Keratinocyte (primary cell): ENCODE measurements at regions not wholly inside any gene's neighbourhood (a gene's known extent, or its start where the extent isn't known, plus 50 kb on each side); places are given as distances from the start of the nearest gene placed in this dataset.

ENCODE experiments used
- DNase-seq: peaks from one replicate; pipeline ENCODE4 v3.0.0-alpha.2; 2011; ENCODE audit warnings: low read depth, missing footprints, low spot score
- FAIRE-seq: peaks from 2 replicates; lab custom pipeline; 2011; peaks lifted over from hg19 to GRCh38; lab: Jason Lieb, UNC
- H2AFZ ChIP-seq: 2 replicates; pipeline ENCODE4 v1.6.0; 2012; ENCODE audit warnings: low read length, control low read depth, inconsistent platforms; ENCODE audit not compliant: control insufficient read depth
- H3K27ac ChIP-seq: 2 replicates; pipeline ENCODE4 v1.5.1; 2011; ENCODE audit warnings: low read length; ENCODE audit not compliant: control insufficient read depth, insufficient read depth
- H3K27me3 ChIP-seq: 3 replicates; pipeline ENCODE4 v1.6.0; 2011; ENCODE audit warnings: low read length; ENCODE audit not compliant: control insufficient read depth, insufficient read depth; ENCODE audit errors: extremely low read depth
- H3K36me3 ChIP-seq, 2 experiments: 2 replicates in 1 of 2; 3 replicates in 1 of 2; pipeline ENCODE4 v1.5.1; 2011; ENCODE audit warnings: low read length in 2 of 2, mild to moderate bottlenecking in 1 of 2; ENCODE audit not compliant: control insufficient read depth in 2 of 2, insufficient read depth in 2 of 2; ENCODE audit errors: extremely low read depth in 1 of 2
- H3K4me1 ChIP-seq: 3 replicates; pipeline ENCODE4 v1.5.1; 2011; ENCODE audit warnings: low read length; ENCODE audit not compliant: control insufficient read depth, insufficient read depth; ENCODE audit errors: extremely low read depth
- H3K4me2 ChIP-seq: 3 replicates; pipeline ENCODE4 v1.6.0; 2011; ENCODE audit warnings: low read depth, low read length; ENCODE audit not compliant: control insufficient read depth, insufficient read depth; ENCODE audit errors: extremely low read depth
- H3K4me3 ChIP-seq, 3 experiments: fragments of 200-600 bp in 1 of 3; sonication (generic) in 1 of 3; 2 replicates in 2 of 3; 3 replicates in 1 of 3; pipeline ENCODE4 v1.5.1; 2011 to 2016; ENCODE audit warnings: low read length in 3 of 3, mild to moderate bottlenecking in 3 of 3, control low read depth in 2 of 3, inconsistent platforms in 1 of 3, low read depth in 1 of 3, mixed read lengths in 1 of 3, mixed run types in 1 of 3, moderate library complexity in 1 of 3; ENCODE audit not compliant: control insufficient read depth in 2 of 3, insufficient read depth in 2 of 3; ENCODE audit errors: extremely low read depth in 1 of 3
- H3K79me2 ChIP-seq: 2 replicates; pipeline ENCODE4 v1.6.0; 2012; ENCODE audit warnings: low read length; ENCODE audit not compliant: control insufficient read depth, insufficient read depth
- H3K9ac ChIP-seq: 3 replicates; pipeline ENCODE4 v1.6.0; 2011; ENCODE audit warnings: low read length; ENCODE audit not compliant: control insufficient read depth, insufficient read depth; ENCODE audit errors: extremely low read depth
- H3K9me1 ChIP-seq: 3 replicates; pipeline ENCODE4 v1.6.0; 2011; ENCODE audit warnings: low read length; ENCODE audit not compliant: control insufficient read depth, insufficient read depth; ENCODE audit errors: extremely low read depth
- H3K9me3 ChIP-seq: 2 replicates; pipeline ENCODE4 v1.5.1; 2012; ENCODE audit warnings: low read depth, low read length; ENCODE audit not compliant: control insufficient read depth
- H4K20me1 ChIP-seq: 3 replicates; pipeline ENCODE4 v1.6.0; 2011; ENCODE audit warnings: low read length; ENCODE audit not compliant: control insufficient read depth, insufficient read depth; ENCODE audit errors: extremely low read depth
- CTCF ChIP-seq, 3 experiments: IDR thresholded peaks in 1 of 3; conservative IDR thresholded peaks in 1 of 3; optimal IDR thresholded peaks in 1 of 3; 2 replicates in 2 of 3; 3 replicates in 1 of 3; pipeline versions ENCODE3 to v1.5.1; 2011; ENCODE audit warnings: low read length in 3 of 3, mild to moderate bottlenecking in 3 of 3, moderate library complexity in 2 of 3, control low read depth in 1 of 3, inconsistent platforms in 1 of 3; ENCODE audit not compliant: insufficient read depth in 2 of 3; ENCODE audit errors: extremely low read depth in 1 of 3
- EZH2 ChIP-seq: IDR thresholded peaks from one replicate; pipeline ENCODE4 v1.6.1; 2012; ENCODE audit warnings: inconsistent platforms, mild to moderate bottlenecking, low read length, moderate library complexity
- dilution Hi-C: fragments of 300-500 bp; cut with MboI; formaldehyde crosslinking; loops from one replicate; pipeline ENCODE4 v1.7.0; 2020; ENCODE audit warnings: low sequenced_read_pairs; ENCODE audit not compliant: extremely low pct_ligation_motif_present

GRCh38 chr10:78335691-78336401 lies 302.2 kb downstream of the RPS24 start:
- Histone ChIP-seq H3K79me2 (no peaks in the 10 kb centered on the region), H3K4me1 (no peaks in the 10 kb centered on the region), H3K27me3 (no peaks in the 10 kb centered on the region), H4K20me1 (no peaks in the 10 kb centered on the region), H2AFZ (no peak overlapping the region), H3K4me3 (no peak overlapping the region), H3K36me3 (no peaks in the 10 kb centered on the region), H3K4me2 (no peak overlapping the region), H3K9me1 (no peaks in the 10 kb centered on the region), H3K9me3 (no peaks in the 10 kb centered on the region), H3K27ac (no peak overlapping the region), H3K9ac (no peak overlapping the region)
- TF ChIP-seq CTCF (optimal IDR thresholded peaks at IDR 0.05 in 1 of 3, IDR thresholded peaks at IDR 0.05 in 1 of 3, conservative IDR thresholded peaks at IDR 0.05 in 1 of 3; ENCODE audit: extremely low read depth in 1 of 3, insufficient read depth in 2 of 3, low read length in 3 of 3) (no peak), EZH2 (no peak)
- FAIRE-seq: no peak
- dilution Hi-C loops: no loop called here
- DNase-seq: no peak

DNA sequence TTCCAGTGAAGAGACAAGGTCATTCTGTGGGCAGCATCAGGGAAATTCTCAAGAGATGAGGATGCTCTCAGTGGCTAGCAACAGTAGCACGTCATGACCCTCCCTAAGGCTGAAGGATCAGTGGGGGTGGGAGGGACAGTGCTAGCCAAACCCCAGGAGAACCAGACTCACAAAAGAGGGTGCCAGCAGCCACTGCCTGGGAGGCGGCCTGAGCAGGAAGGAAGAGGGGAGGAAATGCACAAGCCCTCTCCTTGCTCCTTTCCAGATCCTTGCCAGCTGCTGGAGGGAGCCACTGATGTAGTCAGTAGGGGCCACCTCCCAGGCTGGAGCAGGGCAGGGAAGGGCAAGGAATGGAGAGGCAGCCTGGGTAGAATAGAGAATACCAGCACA lies 302.7 kb downstream of the RPS24 start:
- H3K27ac ChIP-seq: no peak overlapping the region
- no peaks in the 10 kb centered on the region for H3K27me3 ChIP-seq
- dilution Hi-C loops: no loop called here
- no peaks in the 10 kb centered on the region for H3K79me2 ChIP-seq
- H2AFZ ChIP-seq: no peak overlapping the region
- no peak overlapping the region for H3K9ac ChIP-seq
- no peaks in the 10 kb centered on the region for H3K36me3 ChIP-seq
- FAIRE-seq: no peak
- H3K4me3 ChIP-seq: no peak overlapping the region
- no peaks in the 10 kb centered on the region for H4K20me1 ChIP-seq
- no peaks in the 10 kb centered on the region for H3K9me3 ChIP-seq
- no peak for DNase-seq
- no peaks in the 10 kb centered on the region for H3K9me1 ChIP-seq
- no peaks in the 10 kb centered on the region for H3K4me1 ChIP-seq
- TF ChIP-seq CTCF (optimal IDR thresholded peaks at IDR 0.05 in 1 of 3, IDR thresholded peaks at IDR 0.05 in 1 of 3, conservative IDR thresholded peaks at IDR 0.05 in 1 of 3; ENCODE audit: extremely low read depth in 1 of 3, insufficient read depth in 2 of 3, low read length in 3 of 3) (no peak), EZH2 (no peak)
- no peak overlapping the region for H3K4me2 ChIP-seq
